Adipocyte (in vitro differentiated cells): ENCODE measurements at regions not wholly inside any gene's neighbourhood (a gene's known extent, or its start where the extent isn't known, plus 50 kb on each side); places are given as distances from the start of the nearest gene placed in this dataset.

Source experiments
- DNase-seq: peaks from one replicate; pipeline ENCODE4 v3.0.0-alpha.2; 2015; ENCODE audit warnings: low read depth
- H3K27me3 ChIP-seq: replicated peaks from 2 replicates; pipeline ENCODE4 v1.7.0; 2013; ENCODE audit warnings: mild to moderate bottlenecking, low read length, moderate library complexity; ENCODE audit not compliant: control insufficient read depth, insufficient read depth
- H3K36me3 ChIP-seq: 2 replicates; pipeline ENCODE4 v1.7.0; 2013; ENCODE audit warnings: low read length, mild to moderate bottlenecking, moderate library complexity; ENCODE audit not compliant: control insufficient read depth, insufficient read depth, severe bottlenecking
- H3K4me1 ChIP-seq: 2 replicates; pipeline ENCODE4 v1.7.0; 2013; ENCODE audit warnings: mild to moderate bottlenecking, low read length, moderate library complexity; ENCODE audit not compliant: control insufficient read depth, insufficient read depth
- H3K4me3 ChIP-seq: 2 replicates; pipeline ENCODE4 v1.7.0; 2013; ENCODE audit warnings: mild to moderate bottlenecking, low read length, moderate library complexity
- H3K9ac ChIP-seq: 2 replicates; pipeline ENCODE4 v1.7.0; 2013; ENCODE audit warnings: mild to moderate bottlenecking, low read length, moderate library complexity
- H3K9me3 ChIP-seq: 2 replicates; pipeline ENCODE4 v1.7.0; 2013; ENCODE audit warnings: mild to moderate bottlenecking, low read length, moderate library complexity; ENCODE audit not compliant: control insufficient read depth

GRCh38 chr5:3034881-3035280 lies 283.4 kb upstream of the IRX2 start:
- Histone ChIP-seq H3K4me3 (no peak overlapping the region), H3K4me1 (no peaks in the 10 kb centered on the region), H3K9me3 (peaks cover 3% of the 10 kb centered on the region), H3K9ac (no peak overlapping the region), H3K27me3 (no peaks in the 10 kb centered on the region), H3K36me3 (no peaks in the 10 kb centered on the region)
- DNase-seq = no peak

GRCh38 chr5:3034449-3034848 lies 283.0 kb upstream of the IRX2 start:
- Histone ChIP-seq H3K36me3 (no peaks in the 10 kb centered on the region), H3K4me1 (no peaks in the 10 kb centered on the region), H3K9ac (no peak overlapping the region), H3K27me3 (no peaks in the 10 kb centered on the region), H3K4me3 (no peak overlapping the region), H3K9me3 (peaks cover 3% of the 10 kb centered on the region)
- DNase-seq = no peak

GRCh38 chr5:3033033-3033755 lies 281.7 kb upstream of the IRX2 start:
- DNase-seq = no peak
- Histone ChIP-seq H3K9ac (no peak overlapping the region), H3K9me3 (peaks cover 3% of the 10 kb centered on the region), H3K4me1 (no peaks in the 10 kb centered on the region), H3K4me3 (no peak overlapping the region), H3K27me3 (no peaks in the 10 kb centered on the region), H3K36me3 (no peaks in the 10 kb centered on the region)

GRCh38 chr5:3032513-3032912 lies 281.0 kb upstream of the IRX2 start:
- no peak for DNase-seq
- H3K4me3 ChIP-seq = no peak overlapping the region
- no peaks in the 10 kb centered on the region for H3K36me3 ChIP-seq
- H3K4me1 ChIP-seq = no peaks in the 10 kb centered on the region
- H3K27me3 ChIP-seq = no peaks in the 10 kb centered on the region
- no peak overlapping the region for H3K9ac ChIP-seq
- H3K9me3 ChIP-seq = peaks cover 1% of the 10 kb centered on the region

GRCh38 chr5:3031733-3032378 lies 280.4 kb upstream of the IRX2 start:
- Histone ChIP-seq H3K27me3 (no peaks in the 10 kb centered on the region), H3K4me1 (no peaks in the 10 kb centered on the region), H3K9me3 (no peaks in the 10 kb centered on the region), H3K36me3 (no peaks in the 10 kb centered on the region), H3K4me3 (no peak overlapping the region), H3K9ac (no peak overlapping the region)
- no peak for DNase-seq

GRCh38 chr5:3030511-3031165 lies 279.2 kb upstream of the IRX2 start:
- Histone ChIP-seq H3K4me3 (no peak overlapping the region), H3K36me3 (no peaks in the 10 kb centered on the region), H3K9me3 (no peaks in the 10 kb centered on the region), H3K9ac (no peak overlapping the region), H3K4me1 (no peaks in the 10 kb centered on the region), H3K27me3 (no peaks in the 10 kb centered on the region)
- no peak for DNase-seq

- Histone ChIP-seq H3K27me3 (no peaks in the 10 kb centered on the region), H3K9ac (no peak overlapping the region), H3K9me3 (no peaks in the 10 kb centered on the region), H3K4me3 (no peak overlapping the region), H3K36me3 (no peaks in the 10 kb centered on the region), H3K4me1 (no peaks in the 10 kb centered on the region)
- no peak for DNase-seq
These were observed 277.9 kb upstream of the IRX2 start for GRCh38 chr5:3029396-3029795.

GRCh38 chr5:3027866-3028635 lies 276.6 kb upstream of the IRX2 start:
- Histone ChIP-seq H3K36me3 (no peaks in the 10 kb centered on the region), H3K9me3 (no peaks in the 10 kb centered on the region), H3K4me3 (no peak overlapping the region), H3K4me1 (no peaks in the 10 kb centered on the region), H3K27me3 (no peaks in the 10 kb centered on the region), H3K9ac (no peak overlapping the region)
- DNase-seq = no peak

- H3K27me3 ChIP-seq = no peaks in the 10 kb centered on the region
- H3K36me3 ChIP-seq = no peaks in the 10 kb centered on the region
- no peak overlapping the region for H3K4me3 ChIP-seq
- DNase-seq = no peak
- H3K9ac ChIP-seq = no peak overlapping the region
- H3K4me1 ChIP-seq = no peaks in the 10 kb centered on the region
- H3K9me3 ChIP-seq = no peaks in the 10 kb centered on the region
These were observed 275.8 kb upstream of the IRX2 start for GRCh38 chr5:3027185-3027865.

GRCh38 chr5:3026651-3027050 lies 275.2 kb upstream of the IRX2 start:
- no peak for DNase-seq
- Histone ChIP-seq H3K27me3 (no peaks in the 10 kb centered on the region), H3K4me3 (no peak overlapping the region), H3K9me3 (no peaks in the 10 kb centered on the region), H3K4me1 (no peaks in the 10 kb centered on the region), H3K36me3 (no peaks in the 10 kb centered on the region), H3K9ac (no peak overlapping the region)

- Histone ChIP-seq H3K4me3 (no peak overlapping the region), H3K9ac (no peak overlapping the region), H3K27me3 (no peaks in the 10 kb centered on the region), H3K36me3 (no peaks in the 10 kb centered on the region), H3K4me1 (no peaks in the 10 kb centered on the region), H3K9me3 (no peaks in the 10 kb centered on the region)
- DNase-seq = no peak
These were observed 274.6 kb upstream of the IRX2 start for GRCh38 chr5:3026099-3026498.
